Muscle layer of duodenum (tissue), 2 donors: ENCODE measurements at regions not wholly inside any gene's neighbourhood (a gene's known extent, or its start where the extent isn't known, plus 50 kb on each side); places are given as distances from the start of the nearest gene placed in this dataset.

ENCODE experiments used
- H3K27ac ChIP-seq: one replicate; pipeline ENCODE4 v1.7.0; 2013; ENCODE audit warnings: mild to moderate bottlenecking, low read length
- H3K27me3 ChIP-seq: one replicate; pipeline ENCODE4 v1.7.0; 2013; ENCODE audit warnings: low read depth, mild to moderate bottlenecking, control low read depth, low read length
- H3K36me3 ChIP-seq, 2 donors: one replicate each; pipeline ENCODE4 v1.7.0; 2013; ENCODE audit warnings: low read length in 2 of 2, control low read depth in 1 of 2, mild to moderate bottlenecking in 1 of 2; ENCODE audit not compliant: insufficient read depth in 2 of 2, control insufficient read depth in 1 of 2
- H3K4me1 ChIP-seq, 2 donors: one replicate each; pipeline ENCODE4 v1.7.0; 2013; ENCODE audit warnings: low read length in 2 of 2, mild to moderate bottlenecking in 2 of 2, control low read depth in 1 of 2, moderate library complexity in 1 of 2; ENCODE audit not compliant: insufficient read depth in 2 of 2, control insufficient read depth in 1 of 2
- H3K4me3 ChIP-seq, 2 donors: one replicate each; pipeline ENCODE4 v1.7.0; 2013; ENCODE audit warnings: low read length in 2 of 2, low read depth in 1 of 2, mild to moderate bottlenecking in 1 of 2
- H3K9me3 ChIP-seq, 2 donors: one replicate each; pipeline ENCODE4 v1.7.0; 2013; ENCODE audit warnings: low read length in 2 of 2, control low read depth in 1 of 2, mild to moderate bottlenecking in 1 of 2; ENCODE audit not compliant: control insufficient read depth in 1 of 2
- donor health status: healthy.

DNA sequence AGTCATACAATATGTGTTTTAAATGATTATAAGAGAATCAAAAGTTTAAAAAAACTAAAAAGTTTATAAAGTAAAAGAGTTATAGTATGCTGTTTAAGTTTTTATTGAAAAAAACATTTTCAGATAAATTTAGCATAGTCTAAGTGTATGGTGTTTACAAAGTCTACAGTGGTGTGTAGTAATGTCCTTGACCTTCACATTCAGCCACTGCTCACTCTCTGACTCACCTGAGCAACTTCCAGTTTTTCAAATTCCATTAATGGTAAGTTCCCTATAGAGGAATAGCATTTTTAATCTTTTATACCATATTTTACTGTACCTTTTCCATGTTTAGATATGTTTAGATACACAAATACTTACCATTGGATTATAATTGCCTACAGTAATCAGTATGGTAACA, 842.4 kb upstream of the KLHL1 start:
- no peaks in the 10 kb centered on the region for H3K27me3 ChIP-seq
- H3K36me3 ChIP-seq: no peaks in the 10 kb centered on the region
- no peaks in the 10 kb centered on the region for H3K9me3 ChIP-seq
- H3K4me3 ChIP-seq: no peak overlapping the region
- H3K4me1 ChIP-seq: no peaks in the 10 kb centered on the region
- H3K27ac ChIP-seq: no peak overlapping the region

DNA sequence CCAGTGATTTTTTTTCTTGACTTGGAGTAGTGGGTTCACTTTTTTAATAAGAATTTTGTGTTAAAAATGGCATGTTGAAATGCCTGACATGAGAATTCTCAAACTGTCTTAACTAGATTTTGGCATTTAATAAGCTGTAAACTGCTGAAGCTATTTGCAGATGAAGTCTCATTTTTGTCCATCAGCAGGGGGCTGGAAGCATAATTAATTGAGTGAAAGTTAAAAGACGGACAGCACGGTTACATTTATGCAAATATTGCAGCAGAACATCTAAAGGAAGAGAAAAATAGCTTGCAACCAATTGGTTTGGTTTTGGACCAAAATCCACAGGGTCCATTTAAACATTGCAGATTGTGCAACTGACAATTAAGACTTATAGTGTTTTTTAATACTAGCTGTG, 837.3 kb upstream of the KLHL1 start:
- no peak overlapping the region for H3K4me3 ChIP-seq
- H3K27me3 ChIP-seq: no peaks in the 10 kb centered on the region
- H3K27ac ChIP-seq: no peak overlapping the region
- H3K4me1 ChIP-seq: no peaks in the 10 kb centered on the region
- H3K9me3 ChIP-seq: no peaks in the 10 kb centered on the region
- H3K36me3 ChIP-seq: no peaks in the 10 kb centered on the region

DNA sequence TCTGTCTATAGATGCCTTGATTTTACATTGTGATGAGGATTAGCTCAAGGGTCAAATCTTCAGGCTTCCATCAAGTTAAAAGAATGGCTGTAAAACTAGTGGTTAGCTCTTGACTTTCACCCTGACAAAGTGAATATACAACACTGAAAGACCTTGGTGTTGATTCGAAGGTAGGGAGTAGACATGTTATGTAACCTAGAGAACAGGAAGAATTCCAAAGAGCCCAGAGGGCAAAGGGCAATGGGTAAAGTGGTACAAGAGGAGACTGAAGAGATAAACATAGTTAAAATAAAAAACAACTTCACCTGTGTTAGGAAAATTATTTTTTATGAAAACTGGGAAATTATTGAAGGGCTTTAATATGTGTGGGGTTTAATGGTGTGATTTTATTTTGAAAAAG, 833.2 kb upstream of the KLHL1 start:
- no peaks in the 10 kb centered on the region for H3K9me3 ChIP-seq
- H3K36me3 ChIP-seq: no peaks in the 10 kb centered on the region
- H3K4me3 ChIP-seq: no peak overlapping the region
- no peaks in the 10 kb centered on the region for H3K4me1 ChIP-seq
- no peaks in the 10 kb centered on the region for H3K27me3 ChIP-seq
- no peak overlapping the region for H3K27ac ChIP-seq

DNA sequence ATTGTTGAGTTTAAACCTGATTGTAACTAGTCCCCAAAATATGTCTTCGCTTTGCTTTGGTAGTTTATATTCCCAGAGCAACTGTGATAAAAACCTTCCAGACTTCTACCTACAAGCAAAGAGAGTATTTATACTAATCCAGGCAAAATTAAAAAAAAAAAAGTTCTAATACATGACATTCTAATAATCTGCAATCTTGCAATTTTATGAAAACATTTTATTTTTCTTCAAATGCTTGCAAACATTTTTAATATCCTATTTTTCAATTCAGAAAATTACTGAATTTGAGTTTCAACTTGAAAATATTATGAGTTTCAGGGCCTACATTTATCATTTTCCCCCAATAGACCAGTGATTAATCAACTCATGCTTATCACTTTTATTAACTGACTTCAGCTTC, 830.2 kb upstream of the KLHL1 start:
- no peaks in the 10 kb centered on the region for H3K27me3 ChIP-seq
- H3K4me3 ChIP-seq: no peak overlapping the region
- no peaks in the 10 kb centered on the region for H3K9me3 ChIP-seq

DNA sequence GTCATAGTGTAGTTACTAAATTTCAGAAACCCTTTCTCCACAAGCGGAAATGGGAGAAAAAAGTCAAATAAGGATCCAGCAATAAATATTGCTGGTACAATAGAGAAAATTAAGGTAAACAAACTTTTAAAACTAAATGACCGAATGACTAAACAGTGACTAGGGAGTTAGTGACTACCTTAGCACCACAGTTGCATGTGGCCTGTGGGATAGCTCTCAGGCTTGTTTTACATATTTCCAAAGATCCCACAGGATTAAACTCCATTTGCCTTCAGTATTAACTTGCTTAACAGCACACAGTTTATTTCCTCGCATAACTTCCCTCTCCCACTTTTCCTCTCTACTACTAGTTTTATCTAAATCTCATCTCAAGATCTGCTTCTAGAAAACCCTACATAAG, 824.3 kb upstream of the KLHL1 start:
- no peaks in the 10 kb centered on the region for H3K4me1 ChIP-seq
- no peak overlapping the region for H3K4me3 ChIP-seq
- no peaks in the 10 kb centered on the region for H3K9me3 ChIP-seq
- no peaks in the 10 kb centered on the region for H3K36me3 ChIP-seq
- H3K27me3 ChIP-seq: no peaks in the 10 kb centered on the region
- H3K27ac ChIP-seq: no peak overlapping the region

More for the DNA sequence above, 830.2 kb upstream of the KLHL1 start:
- no peaks in the 10 kb centered on the region for H3K36me3 ChIP-seq
- no peaks in the 10 kb centered on the region for H3K4me1 ChIP-seq
- H3K27ac ChIP-seq: no peak overlapping the region

DNA sequence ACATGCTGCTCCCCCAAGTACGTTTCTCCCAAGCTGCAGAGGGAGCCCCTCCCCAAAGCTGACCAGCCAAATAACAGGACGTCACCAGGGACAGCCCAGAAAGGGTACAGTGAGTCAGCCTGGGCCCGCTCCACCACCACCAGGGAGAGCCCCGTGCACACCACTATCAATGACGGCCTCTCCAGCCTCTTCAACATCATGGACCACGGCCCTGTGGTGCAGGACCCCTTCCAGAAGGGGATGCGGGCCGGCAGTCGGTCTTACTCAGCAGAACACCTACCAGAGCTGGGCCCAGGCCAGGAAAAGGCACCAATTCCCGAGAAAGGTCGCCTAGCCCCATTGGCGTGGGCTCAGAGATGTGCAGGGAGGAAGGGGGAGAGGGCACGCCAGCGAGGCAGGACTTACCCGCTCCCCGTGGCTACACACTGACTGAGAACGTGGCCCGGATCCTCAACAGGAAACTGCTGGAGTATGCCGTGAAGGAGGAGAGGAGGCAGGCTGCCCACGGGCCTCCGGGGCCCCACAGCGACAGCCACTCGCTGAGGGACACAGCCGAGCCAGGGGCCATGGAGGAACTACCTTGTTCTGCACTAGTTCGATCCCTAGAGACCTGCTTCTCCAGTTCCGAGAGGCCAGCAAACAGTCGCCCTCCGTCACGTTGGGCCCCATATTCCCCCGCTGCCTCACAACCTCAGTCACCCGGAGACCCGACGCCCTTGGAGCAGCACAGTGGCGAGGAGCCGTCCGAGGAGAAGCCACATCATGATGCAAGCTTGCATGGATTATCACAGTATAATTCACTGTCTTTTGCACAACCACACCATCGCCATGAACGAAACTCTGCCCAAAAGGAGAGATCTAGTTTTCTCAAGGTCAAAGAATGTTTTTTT, 815.9 kb upstream of the KLHL1 start:
- Histone ChIP-seq H3K27me3 (no peaks in the 10 kb centered on the region), H3K36me3 (no peaks in the 10 kb centered on the region), H3K4me3 (no peak overlapping the region), H3K9me3 (peaks cover 0 to 4% of the 10 kb centered on the region in 2 donors), H3K4me1 (no peaks in the 10 kb centered on the region), H3K27ac (no peak overlapping the region)

DNA sequence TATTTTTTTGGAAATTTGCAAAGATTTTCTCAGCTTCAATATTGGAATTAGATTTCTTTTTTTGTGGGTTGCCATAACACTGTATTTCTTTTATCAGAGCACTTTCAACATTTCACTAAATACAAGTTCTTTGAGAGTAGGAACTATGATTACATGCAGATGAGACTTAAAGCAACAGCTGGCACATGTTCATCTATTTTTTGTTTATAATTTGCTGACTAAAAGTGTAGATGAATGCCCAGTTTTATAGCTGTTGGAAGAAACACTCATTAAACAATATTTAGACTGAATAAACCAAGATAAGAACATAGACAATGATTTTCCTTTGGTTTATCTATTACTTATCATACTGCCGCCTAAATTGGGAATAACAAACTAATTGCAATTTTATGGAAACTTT, 803.0 kb upstream of the KLHL1 start:
- H3K36me3 ChIP-seq: no peaks in the 10 kb centered on the region
- H3K4me1 ChIP-seq: no peaks in the 10 kb centered on the region
- no peak overlapping the region for H3K4me3 ChIP-seq
- no peaks in the 10 kb centered on the region for H3K27me3 ChIP-seq
- no peaks in the 10 kb centered on the region for H3K9me3 ChIP-seq
- H3K27ac ChIP-seq: no peak overlapping the region

DNA sequence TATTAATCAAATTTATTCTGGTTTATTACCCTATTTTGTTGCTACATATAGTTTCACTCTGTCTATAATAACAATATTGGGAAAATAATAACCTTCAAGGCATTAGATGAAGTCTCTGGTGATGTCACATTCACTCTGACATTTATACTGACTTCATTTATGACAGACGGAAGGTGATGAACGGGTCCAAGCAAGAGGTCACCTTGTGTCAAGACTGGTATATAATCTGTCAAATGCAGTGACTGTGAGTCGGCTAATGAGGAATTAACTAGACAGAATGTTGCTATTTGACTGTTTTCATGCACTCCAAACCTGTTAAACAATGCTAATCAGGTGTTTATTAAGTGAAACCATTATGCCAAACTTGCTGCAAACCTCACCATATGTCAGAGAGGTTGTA, 800.5 kb upstream of the KLHL1 start:
- no peak overlapping the region for H3K27ac ChIP-seq
- H3K9me3 ChIP-seq: no peaks in the 10 kb centered on the region
- no peaks in the 10 kb centered on the region for H3K27me3 ChIP-seq
- no peaks in the 10 kb centered on the region for H3K36me3 ChIP-seq
- no peaks in the 10 kb centered on the region for H3K4me1 ChIP-seq
- H3K4me3 ChIP-seq: no peak overlapping the region

DNA sequence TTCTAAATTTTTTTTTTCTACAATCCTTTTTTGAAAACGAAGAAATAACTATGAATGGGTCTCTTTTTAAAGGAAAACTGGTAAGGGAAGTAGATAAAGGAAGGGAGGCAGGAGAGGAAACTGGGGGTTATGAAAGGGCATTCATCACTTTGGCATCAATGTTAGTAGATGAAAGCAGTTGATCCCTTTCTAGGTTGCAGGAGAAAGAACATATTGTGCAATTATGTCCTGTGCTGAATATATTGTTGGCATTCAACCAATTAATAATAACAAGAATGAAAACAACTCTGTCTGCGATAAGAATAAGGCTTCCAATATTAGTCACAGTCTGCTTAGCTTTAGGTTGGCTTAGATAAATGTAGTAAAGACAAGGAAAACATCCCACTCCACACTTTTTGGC, 796.8 kb upstream of the KLHL1 start:
- no peaks in the 10 kb centered on the region for H3K36me3 ChIP-seq

DNA sequence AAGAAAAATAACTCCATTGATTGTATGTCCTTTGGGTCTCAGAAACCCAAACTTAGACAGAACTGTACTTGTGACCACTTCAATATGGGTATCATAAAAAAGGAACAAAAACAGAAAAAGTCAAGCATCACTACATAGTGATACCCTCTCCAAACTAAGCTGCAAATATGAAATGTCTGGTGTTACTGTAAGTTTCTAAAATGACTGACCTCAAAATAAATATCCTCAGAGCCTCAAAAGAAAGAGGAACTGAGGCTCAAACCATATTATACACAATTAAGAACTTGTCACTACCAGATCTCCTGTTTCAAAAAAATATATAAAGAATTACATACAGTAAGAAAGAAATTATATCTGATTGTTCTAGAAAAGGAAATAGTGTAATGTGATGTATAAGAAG, 787.9 kb upstream of the KLHL1 start:
- Histone ChIP-seq H3K4me3 (no peak overlapping the region), H3K36me3 (no peaks in the 10 kb centered on the region), H3K27me3 (no peaks in the 10 kb centered on the region), H3K4me1 (no peaks in the 10 kb centered on the region), H3K27ac (no peak overlapping the region), H3K9me3 (no peaks in the 10 kb centered on the region)

More for the DNA sequence above, 796.8 kb upstream of the KLHL1 start:
- no peaks in the 10 kb centered on the region for H3K27me3 ChIP-seq
- H3K27ac ChIP-seq: no peak overlapping the region
- H3K4me3 ChIP-seq: no peak overlapping the region
- no peaks in the 10 kb centered on the region for H3K4me1 ChIP-seq
- no peaks in the 10 kb centered on the region for H3K9me3 ChIP-seq

DNA sequence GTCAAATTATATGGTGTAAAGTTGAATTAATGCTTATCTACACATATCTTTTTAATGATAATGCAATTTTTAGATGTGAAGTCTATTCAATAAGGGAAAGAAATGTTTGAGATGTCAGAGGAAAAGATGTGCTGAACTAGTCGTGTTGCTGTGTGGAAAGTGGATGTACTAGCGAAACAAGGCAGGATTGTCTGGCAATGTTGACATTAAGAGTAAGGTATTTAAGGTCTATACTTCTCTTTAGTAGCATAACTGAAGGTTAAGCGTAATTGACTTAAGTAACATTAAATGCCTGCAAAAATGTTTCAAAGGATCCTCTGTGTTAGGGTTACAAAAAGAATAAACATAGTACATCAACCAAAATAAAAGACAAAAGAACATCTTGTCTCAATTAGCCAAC, 787.3 kb upstream of the KLHL1 start:
- Histone ChIP-seq H3K27ac (no peak overlapping the region), H3K4me1 (no peaks in the 10 kb centered on the region), H3K27me3 (no peaks in the 10 kb centered on the region), H3K36me3 (no peaks in the 10 kb centered on the region), H3K4me3 (no peak overlapping the region), H3K9me3 (no peaks in the 10 kb centered on the region)

DNA sequence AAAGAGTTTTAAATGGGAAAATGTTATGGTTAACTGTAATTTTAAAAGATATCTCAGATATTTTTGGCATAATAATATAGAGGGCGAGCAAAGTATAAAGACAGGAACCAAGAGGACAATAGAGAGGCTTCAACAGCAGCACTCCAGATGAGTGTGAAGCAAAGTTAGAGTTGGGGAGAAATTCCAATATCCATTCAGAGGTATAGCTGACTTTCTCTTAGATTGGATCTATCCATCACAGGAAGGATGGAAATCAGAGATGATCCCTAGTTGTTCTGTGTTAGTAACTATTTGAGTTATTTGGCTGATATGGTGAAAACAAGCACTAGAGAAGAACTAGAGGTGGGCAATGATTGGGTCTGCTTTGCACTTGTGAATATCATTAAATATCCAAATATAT, 786.0 kb upstream of the KLHL1 start:
- Histone ChIP-seq H3K27ac (no peak overlapping the region), H3K9me3 (no peaks in the 10 kb centered on the region), H3K4me1 (no peaks in the 10 kb centered on the region), H3K27me3 (no peaks in the 10 kb centered on the region), H3K36me3 (no peaks in the 10 kb centered on the region), H3K4me3 (no peak overlapping the region)
